ENCODE measurements at regions not wholly inside any gene's neighbourhood (a gene's known extent, or its start where the extent isn't known, plus 50 kb on each side); places are given as distances from the start of the nearest gene placed in this dataset.

GRCh38 chr11:110989428-110990133 lies 255.9 kb upstream of the POU2AF2 start:
- H3K36me3 ChIP-seq (ENCODE audit: control insufficient read depth, insufficient read depth, low read length): no peaks in the 10 kb centered on the region
- DNase-seq (ENCODE audit: extremely low read depth, insufficient read length): no peak
- peaks cover 2% of the 10 kb centered on the region; the same call in 1 of the 2 replicates for H3K27me3 ChIP-seq (replicated peaks; ENCODE audit: control insufficient read depth, insufficient read depth, low read length)
- H3K4me3 ChIP-seq (replicated peaks; ENCODE audit: low read depth, low read length): no peak overlapping the region
- TF ChIP-seq CTCF (IDR thresholded peaks at IDR 0.05; ENCODE audit: insufficient read depth, low read length, poor library complexity, severe bottlenecking): no peak

GRCh38 chr11:110988671-110989070 lies 256.9 kb upstream of the POU2AF2 start:
- Histone ChIP-seq H3K4me3 (replicated peaks; ENCODE audit: low read depth, low read length) (no peak overlapping the region), H3K36me3 (ENCODE audit: control insufficient read depth, insufficient read depth, low read length) (no peaks in the 10 kb centered on the region), H3K27me3 (replicated peaks; ENCODE audit: control insufficient read depth, insufficient read depth, low read length) (peaks cover 2% of the 10 kb centered on the region; the same call in 1 of the 2 replicates)
- DNase-seq (ENCODE audit: extremely low read depth, insufficient read length): no peak
- TF ChIP-seq CTCF (IDR thresholded peaks at IDR 0.05; ENCODE audit: insufficient read depth, low read length, poor library complexity, severe bottlenecking): no peak

GRCh38 chr11:110986016-110986415 lies 259.5 kb upstream of the POU2AF2 start:
- H3K36me3 ChIP-seq (ENCODE audit: control insufficient read depth, insufficient read depth, low read length): no peaks in the 10 kb centered on the region
- H3K4me3 ChIP-seq (replicated peaks; ENCODE audit: low read depth, low read length): no peak overlapping the region
- no peak for TF ChIP-seq CTCF (IDR thresholded peaks at IDR 0.05; ENCODE audit: insufficient read depth, low read length, poor library complexity, severe bottlenecking)
- H3K27me3 ChIP-seq (replicated peaks; ENCODE audit: control insufficient read depth, insufficient read depth, low read length): peaks cover 2% of the 10 kb centered on the region; the same call in 1 of the 2 replicates
- DNase-seq (ENCODE audit: extremely low read depth, insufficient read length): no peak

DNA sequence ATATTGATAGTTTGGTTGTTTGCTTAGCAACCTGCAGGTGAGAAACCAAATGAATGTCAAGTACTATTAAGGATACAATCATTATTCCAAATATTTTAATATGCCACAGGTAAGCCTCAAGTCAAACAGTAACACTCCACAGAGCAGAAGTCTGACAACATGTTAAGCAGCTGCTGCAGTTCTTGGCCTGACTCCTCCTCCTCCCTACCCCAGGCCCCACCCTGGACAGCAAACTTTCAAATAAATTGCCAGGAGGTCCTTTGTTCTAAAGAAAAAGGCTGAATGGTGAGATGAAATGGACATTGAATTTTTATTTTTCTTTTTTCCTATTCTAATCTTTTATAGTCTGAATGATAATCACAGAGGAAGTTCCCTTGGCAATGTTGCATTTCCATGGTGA lies 260.0 kb upstream of the POU2AF2 start:
- Histone ChIP-seq H3K36me3 (ENCODE audit: control insufficient read depth, insufficient read depth, low read length) (no peaks in the 10 kb centered on the region), H3K27me3 (replicated peaks; ENCODE audit: control insufficient read depth, insufficient read depth, low read length) (peaks cover 2% of the 10 kb centered on the region; the same call in 1 of the 2 replicates), H3K4me3 (replicated peaks; ENCODE audit: low read depth, low read length) (no peak overlapping the region)
- TF ChIP-seq CTCF (IDR thresholded peaks at IDR 0.05; ENCODE audit: insufficient read depth, low read length, poor library complexity, severe bottlenecking): no peak
- DNase-seq (ENCODE audit: extremely low read depth, insufficient read length): no peak

- H3K27me3 ChIP-seq (replicated peaks; ENCODE audit: control insufficient read depth, insufficient read depth, low read length): peaks cover 2% of the 10 kb centered on the region; the same call in 1 of the 2 replicates
- no peaks in the 10 kb centered on the region for H3K36me3 ChIP-seq (ENCODE audit: control insufficient read depth, insufficient read depth, low read length)
- TF ChIP-seq CTCF (IDR thresholded peaks at IDR 0.05; ENCODE audit: insufficient read depth, low read length, poor library complexity, severe bottlenecking): no peak
- DNase-seq (ENCODE audit: extremely low read depth, insufficient read length): no peak
- H3K4me3 ChIP-seq (replicated peaks; ENCODE audit: low read depth, low read length): no peak overlapping the region
Measured at GRCh38 chr11:110984693-110985092, 260.8 kb upstream of the POU2AF2 start.
